Effector memory CD8-positive, alpha-beta T cell (primary cell): ENCODE measurements at regions not wholly inside any gene's neighbourhood (a gene's known extent, or its start where the extent isn't known, plus 50 kb on each side); places are given as distances from the start of the nearest gene placed in this dataset.
A peak's percentile ranks its signal among the peaks of the same experiment; 100 is the strongest.

Source experiments
- ATAC-seq: fragments of 150-1000 bp; cut with Tn5 transposase; replicated peaks from 2 replicates; pipeline ENCODE4 v1.10.0; 2021; ENCODE audit warnings: mild to moderate bottlenecking, moderate library complexity
- DNase-seq, 3 experiments: peaks; one replicate each; pipeline ENCODE4 v3.0.0; 2021
- H3K27ac Mint-ChIP-seq, 2 donors: one replicate each; pipeline ENCODE4 v1.8.0; 2022; ENCODE audit warnings: mild to moderate bottlenecking in 2 of 2, mixed read lengths in 2 of 2, moderate library complexity in 2 of 2
- H3K27me3 Mint-ChIP-seq, 2 donors: one replicate each; pipeline ENCODE4 v1.8.0; 2022; ENCODE audit warnings: mixed read lengths in 2 of 2
- H3K36me3 Mint-ChIP-seq: one replicate; pipeline ENCODE4 v1.8.0; 2022; ENCODE audit warnings: mild to moderate bottlenecking, moderate library complexity, mixed read lengths; ENCODE audit not compliant: insufficient read depth
- H3K4me1 Mint-ChIP-seq, 2 donors: one replicate each; pipeline ENCODE4 v1.8.0; 2022; ENCODE audit warnings: low read depth in 2 of 2, mixed read lengths in 2 of 2
- H3K4me3 Mint-ChIP-seq, 2 donors: one replicate each; pipeline ENCODE4 v1.8.0; 2022; ENCODE audit warnings: mild to moderate bottlenecking in 2 of 2, mixed read lengths in 2 of 2, moderate library complexity in 2 of 2
- H3K9me3 Mint-ChIP-seq, 2 donors: one replicate each; pipeline ENCODE4 v1.8.0; 2022; ENCODE audit warnings: mixed read lengths in 2 of 2

GRCh38 chr15:31444844-31445243 is 118.2 kb downstream of the KLF13 start:
- H3K4me3 Mint-ChIP-seq, result no peak overlapping the region

DNA sequence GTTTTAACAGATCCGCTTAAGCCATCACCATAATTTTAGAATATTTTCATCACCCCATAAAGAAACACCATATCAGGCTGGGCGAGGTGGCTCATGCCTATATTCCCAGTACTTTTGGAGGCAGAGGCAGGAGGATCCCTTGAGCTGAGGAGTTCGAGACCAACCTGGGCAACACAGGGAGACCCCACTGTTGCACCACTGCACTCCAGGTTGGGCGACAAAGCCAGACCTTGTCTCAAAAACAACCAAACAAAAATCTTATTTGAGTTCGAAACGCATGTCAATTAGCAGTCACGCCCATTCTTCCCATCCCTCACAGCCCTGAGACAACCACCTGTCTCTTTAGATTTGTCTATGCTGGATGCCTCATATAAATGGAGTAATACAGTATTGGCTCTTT is 119.9 kb downstream of the KLF13 start:
- H3K4me3 Mint-ChIP-seq, result no peak overlapping the region
- no peaks in the 10 kb centered on the region for H3K36me3 Mint-ChIP-seq
- H3K4me1 Mint-ChIP-seq, result peaks cover 14 to 21% of the 10 kb centered on the region in 2 donors
- H3K27me3 Mint-ChIP-seq, result no peaks in the 10 kb centered on the region
- DNase-seq, result no peak
- no peaks in the 10 kb centered on the region for H3K9me3 Mint-ChIP-seq
- no peak overlapping the region for H3K27ac Mint-ChIP-seq
- no peak for ATAC-seq

More at GRCh38 chr15:31444844-31445243, 118.2 kb downstream of the KLF13 start:
- Mint-ChIP-seq H3K9me3 (no peaks in the 10 kb centered on the region), H3K27me3 (no peaks in the 10 kb centered on the region), H3K27ac (no peak overlapping the region), H3K4me1 (peaks cover 18 to 23% of the 10 kb centered on the region in 2 donors), H3K36me3 (no peaks in the 10 kb centered on the region)
- no peak for ATAC-seq
- no peak for DNase-seq

DNA sequence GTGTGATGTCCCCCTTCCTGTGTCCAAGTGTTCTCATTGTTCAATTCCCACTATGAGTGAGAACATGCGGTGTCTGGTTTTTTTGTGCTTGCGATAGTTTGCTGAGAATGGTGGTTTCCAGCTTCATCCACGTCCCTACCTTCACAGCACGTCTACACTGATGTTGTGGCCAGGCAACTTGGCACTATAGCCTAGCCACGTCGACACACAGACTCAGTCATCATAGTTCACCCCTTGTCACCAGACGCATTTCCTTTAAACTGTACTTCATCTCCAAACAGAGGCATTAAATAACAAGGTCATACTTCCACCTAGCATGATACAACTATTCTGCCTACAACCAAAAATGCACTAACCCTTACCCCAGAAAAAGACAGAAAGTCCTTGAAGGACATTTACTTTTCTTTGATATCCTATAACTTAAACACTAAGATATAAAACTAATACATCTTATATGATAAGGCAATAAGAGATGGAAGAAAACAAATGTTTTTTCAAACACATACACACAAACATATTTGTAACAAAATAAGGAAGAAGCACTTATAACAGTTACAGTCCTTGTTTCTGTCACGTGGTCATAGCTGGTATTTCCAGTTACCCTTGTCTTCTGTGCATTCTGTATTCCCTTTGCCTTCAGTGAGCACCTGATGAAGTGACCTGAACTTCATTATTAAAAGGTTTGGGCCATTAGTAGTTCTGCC is 121.4 kb downstream of the KLF13 start:
- Mint-ChIP-seq H3K4me3 (no peak overlapping the region), H3K27me3 (no peaks in the 10 kb centered on the region), H3K27ac (no peak overlapping the region), H3K36me3 (no peaks in the 10 kb centered on the region), H3K4me1 (peaks cover 9 to 14% of the 10 kb centered on the region in 2 donors), H3K9me3 (no peaks in the 10 kb centered on the region)
- ATAC-seq (peak; percentile 42), DNase-seq (no peak)

DNA sequence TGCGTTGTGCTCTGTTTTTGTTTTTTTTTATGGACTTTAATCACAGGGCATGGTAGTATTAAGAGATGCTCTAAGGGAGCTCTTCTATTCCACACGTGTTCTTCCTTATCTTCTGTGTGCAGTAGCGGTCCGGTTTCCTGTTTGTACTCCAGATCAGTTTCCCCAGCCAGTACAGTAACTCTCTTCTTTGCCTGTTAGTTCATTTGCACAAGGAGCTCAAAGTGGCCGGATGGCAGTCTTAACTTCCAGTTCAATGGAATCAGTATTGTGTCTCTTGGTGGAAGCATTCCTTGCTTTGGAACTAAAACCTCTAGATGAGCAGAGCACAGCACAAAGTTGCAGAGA is 122.0 kb downstream of the KLF13 start:
- ATAC-seq (no peak), DNase-seq (no peak)
- no peak overlapping the region for H3K27ac Mint-ChIP-seq
- peaks cover 7 to 14% of the 10 kb centered on the region in 2 donors for H3K4me1 Mint-ChIP-seq
- H3K27me3 Mint-ChIP-seq, result no peaks in the 10 kb centered on the region
- H3K9me3 Mint-ChIP-seq, result no peaks in the 10 kb centered on the region
- H3K4me3 Mint-ChIP-seq, result no peak overlapping the region
- no peaks in the 10 kb centered on the region for H3K36me3 Mint-ChIP-seq

DNA sequence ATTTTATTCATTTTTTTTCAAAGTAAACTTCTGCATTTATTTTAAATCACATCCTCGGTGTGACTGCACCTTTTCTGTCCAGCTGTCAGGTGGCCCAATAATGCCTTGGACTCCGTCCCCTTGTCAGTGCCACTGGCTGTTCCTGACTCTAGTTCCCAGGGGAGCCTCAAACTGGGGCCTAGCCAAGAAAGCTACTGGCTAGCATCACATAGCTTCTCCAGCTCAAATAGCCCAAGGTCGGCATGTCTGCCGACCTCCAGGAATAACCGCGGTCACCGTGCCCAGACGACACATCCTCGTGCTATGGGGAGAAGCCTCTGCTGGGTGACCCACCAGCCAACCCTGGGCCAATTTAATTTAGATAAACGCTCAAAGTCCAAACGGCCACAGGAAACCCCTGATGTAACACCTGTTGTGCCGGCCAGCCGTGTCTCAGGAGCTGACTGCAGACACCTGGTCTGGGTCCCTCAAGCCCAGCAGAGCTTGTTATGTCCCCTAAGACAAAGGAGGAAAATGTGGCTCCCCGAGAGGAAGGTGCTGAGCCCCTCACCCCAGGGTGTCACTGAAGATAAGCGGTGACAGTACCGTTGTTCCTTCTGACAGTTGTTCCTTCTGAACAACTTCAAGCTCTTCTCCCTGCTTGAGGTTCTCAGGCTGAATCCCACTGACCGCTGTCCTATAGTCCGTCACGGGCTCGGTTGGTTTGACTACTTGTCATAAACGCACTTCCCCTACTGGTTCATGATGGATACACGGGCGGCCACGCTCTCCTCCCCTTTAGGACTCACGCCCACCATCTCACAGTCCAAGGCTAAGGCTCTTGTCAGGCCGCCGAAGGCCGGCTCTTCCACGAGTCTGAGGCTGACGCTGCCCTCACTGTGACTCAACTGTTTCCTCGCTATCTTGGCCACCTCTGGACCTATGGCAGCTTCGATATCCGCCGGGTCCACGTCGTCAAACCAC is 126.2 kb downstream of the KLF13 start:
- ATAC-seq, result no peak
- Mint-ChIP-seq H3K27ac (no peak overlapping the region), H3K36me3 (no peaks in the 10 kb centered on the region), H3K4me3 (no peak overlapping the region), H3K4me1 (peaks cover 14% of the 10 kb centered on the region in 2 donors), H3K27me3 (no peaks in the 10 kb centered on the region), H3K9me3 (peaks cover 0 to 2% of the 10 kb centered on the region in 2 donors)
- no peak for DNase-seq

GRCh38 chr15:31453558-31454318 is 127.1 kb downstream of the KLF13 start:
- H3K27me3 Mint-ChIP-seq, result no peaks in the 10 kb centered on the region
- no peak for DNase-seq
- no peak for ATAC-seq
- no peak overlapping the region for H3K27ac Mint-ChIP-seq
- H3K4me1 Mint-ChIP-seq, result peaks cover 9 to 11% of the 10 kb centered on the region in 2 donors
- peaks cover 0 to 2% of the 10 kb centered on the region in 2 donors for H3K9me3 Mint-ChIP-seq
- H3K36me3 Mint-ChIP-seq, result no peaks in the 10 kb centered on the region
- no peak overlapping the region for H3K4me3 Mint-ChIP-seq

DNA sequence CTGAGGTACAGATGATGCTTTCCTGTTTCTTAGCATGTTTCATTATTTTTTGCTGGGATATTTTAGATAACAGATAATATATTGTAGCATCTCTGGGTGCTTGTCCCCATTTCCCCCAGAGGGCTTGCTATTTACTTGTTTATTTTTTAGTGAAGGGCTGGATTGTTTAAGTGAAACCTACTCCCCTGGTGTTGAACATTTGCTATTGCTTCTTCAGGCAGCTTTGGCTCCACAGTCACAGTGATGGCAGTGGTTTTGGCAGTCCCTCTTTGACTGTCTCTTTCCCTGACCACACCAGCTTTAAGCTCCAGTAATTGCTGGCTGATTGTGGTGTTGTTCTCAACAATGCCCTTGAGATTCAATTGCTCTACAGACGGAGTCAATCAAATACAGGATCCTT is 128.9 kb downstream of the KLF13 start:
- Mint-ChIP-seq H3K27me3 (no peaks in the 10 kb centered on the region), H3K4me3 (no peak overlapping the region), H3K27ac (no peak overlapping the region), H3K36me3 (no peaks in the 10 kb centered on the region), H3K9me3 (peaks cover 0 to 2% of the 10 kb centered on the region in 2 donors), H3K4me1 (peaks cover 10 to 14% of the 10 kb centered on the region in 2 donors)
- no peak for DNase-seq
- peak; percentile 43 for ATAC-seq

- Mint-ChIP-seq H3K36me3 (no peaks in the 10 kb centered on the region), H3K27me3 (no peaks in the 10 kb centered on the region), H3K9me3 (peaks cover 0 to 2% of the 10 kb centered on the region in 2 donors), H3K4me1 (peaks cover 10 to 14% of the 10 kb centered on the region in 2 donors), H3K4me3 (no peak overlapping the region), H3K27ac (peak overlapping the region in 1 of 2 donors; percentile 63)
- DNase-seq (no peak), ATAC-seq (no peak)
These were observed 129.9 kb downstream of the KLF13 start for GRCh38 chr15:31456354-31457060.

- Mint-ChIP-seq H3K4me1 (peaks cover 10 to 14% of the 10 kb centered on the region in 2 donors), H3K4me3 (no peak overlapping the region), H3K27ac (peak overlapping the region in 1 of 2 donors; percentile 63), H3K9me3 (peaks cover 0 to 2% of the 10 kb centered on the region in 2 donors), H3K27me3 (no peaks in the 10 kb centered on the region), H3K36me3 (no peaks in the 10 kb centered on the region)
- no peak for ATAC-seq
- no peak for DNase-seq
These were observed 130.5 kb downstream of the KLF13 start for GRCh38 chr15:31457161-31457560.

DNA sequence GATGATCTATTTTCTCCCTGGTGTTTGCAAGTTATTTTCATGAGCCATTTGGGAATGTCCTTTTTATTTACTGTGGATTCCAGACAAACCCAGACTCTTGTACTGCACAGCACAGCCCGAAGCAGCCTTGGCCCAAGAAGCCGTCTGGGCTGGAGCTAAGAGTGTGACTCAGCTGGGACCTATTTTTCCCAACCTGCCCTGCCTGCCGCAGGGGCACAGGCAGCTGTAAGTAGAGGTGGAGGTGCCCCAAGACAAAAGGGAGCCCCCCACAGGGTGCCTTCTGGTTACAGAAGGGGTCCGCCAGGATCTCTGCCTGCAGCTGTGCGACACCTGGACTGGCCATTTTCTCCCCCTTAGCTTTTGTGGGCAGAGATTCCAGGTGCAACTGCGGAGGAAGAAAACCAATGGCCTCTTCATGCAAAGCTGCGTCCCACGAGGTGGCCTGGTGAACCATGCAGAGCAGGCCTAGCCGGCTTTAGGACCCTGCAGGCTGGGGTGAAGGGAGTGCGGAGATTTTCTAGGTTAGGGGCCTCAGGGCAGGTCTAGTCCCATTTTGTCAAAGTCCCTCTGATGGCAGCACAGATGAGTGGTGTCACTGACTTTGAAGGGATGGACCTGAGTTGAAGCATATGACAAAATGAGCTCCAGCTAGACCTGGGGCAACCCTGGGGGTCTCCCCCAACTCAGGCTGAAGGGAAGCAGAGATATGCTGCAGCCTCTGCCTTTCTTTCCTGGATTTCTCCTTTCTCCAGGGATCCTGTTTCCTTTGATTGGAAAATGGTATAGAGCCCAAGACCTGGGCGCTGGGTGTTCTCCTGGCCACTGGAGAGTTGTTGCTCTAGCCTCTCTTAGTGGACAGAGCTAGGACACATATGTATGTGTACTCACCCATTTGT is 131.2 kb downstream of the KLF13 start:
- Mint-ChIP-seq H3K36me3 (no peaks in the 10 kb centered on the region), H3K4me1 (peaks cover 10 to 14% of the 10 kb centered on the region in 2 donors), H3K27me3 (no peaks in the 10 kb centered on the region), H3K9me3 (peaks cover 0 to 2% of the 10 kb centered on the region in 2 donors), H3K4me3 (no peak overlapping the region), H3K27ac (peak overlapping the region in 1 of 2 donors; percentile 39)
- ATAC-seq (no peak), DNase-seq (no peak)

DNA sequence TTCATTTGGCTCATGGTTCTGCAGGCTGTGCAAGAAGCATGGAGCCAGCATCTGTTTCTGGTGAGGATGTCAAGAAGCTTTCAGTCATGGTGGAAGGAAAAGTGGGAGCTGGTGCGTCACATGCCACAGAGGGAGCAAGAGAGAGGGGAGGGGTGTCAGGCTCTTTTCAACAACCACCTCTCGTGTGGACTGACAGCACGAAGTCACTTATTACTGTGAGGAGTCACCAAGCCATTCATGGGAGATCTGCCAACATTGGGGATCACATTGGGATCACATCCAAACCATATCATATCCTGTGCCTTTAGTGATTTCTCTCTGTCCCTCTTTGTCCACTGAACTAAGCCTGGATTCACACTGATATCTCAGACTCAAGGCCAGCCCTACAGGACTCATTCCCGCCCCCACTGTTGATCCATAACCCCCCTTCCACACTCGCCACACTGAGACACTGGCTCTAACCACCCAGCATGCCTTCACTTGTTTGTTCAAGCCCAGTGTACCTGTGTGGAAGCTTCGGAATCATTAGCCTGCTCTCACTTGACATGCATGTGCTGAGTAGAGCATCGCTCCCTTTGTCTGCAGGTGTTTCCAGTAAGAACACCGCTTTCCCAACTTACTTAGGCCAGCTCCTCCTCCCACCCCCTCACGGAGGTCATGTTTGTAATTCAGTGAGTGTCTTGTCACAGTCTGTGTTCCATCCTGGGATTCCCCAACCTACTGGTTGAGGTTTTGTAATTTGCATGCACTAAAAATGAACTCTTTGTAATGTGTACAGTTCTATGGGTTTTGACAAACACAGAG is 132.2 kb downstream of the KLF13 start:
- peaks cover 10 to 14% of the 10 kb centered on the region in 2 donors for H3K4me1 Mint-ChIP-seq
- no peaks in the 10 kb centered on the region for H3K27me3 Mint-ChIP-seq
- H3K4me3 Mint-ChIP-seq, result no peak overlapping the region
- DNase-seq (no peak), ATAC-seq (peak; percentile 51)
- no peaks in the 10 kb centered on the region for H3K36me3 Mint-ChIP-seq
- peak overlapping the region in 1 of 2 donors; percentile 39 for H3K27ac Mint-ChIP-seq
- H3K9me3 Mint-ChIP-seq, result peaks cover 0 to 2% of the 10 kb centered on the region in 2 donors
